OCI-LY7 (cell line): ENCODE measurements at regions not wholly inside any gene's neighbourhood (a gene's known extent, or its start where the extent isn't known, plus 50 kb on each side); places are given as distances from the start of the nearest gene placed in this dataset.

Source experiments
- BruUV-seq: library from RNA; stranded (reverse); fragments of 400-500 nt; replicated peaks from 2 replicates; lab custom pipeline; 2021; lab: Mats Ljungman, UMichigan
- CTCF ChIA-PET: fragments of 300-600 bp; sonication (Branson Sonifier 250); formaldehyde crosslinking; loops from one replicate; lab custom pipeline; 2022; ENCODE audit warnings: antibody characterized with exemption; ENCODE audit not compliant: unreplicated experiment; lab: Charles Lee
- POLR2A ChIA-PET: fragments of 300-600 bp; sonication (Branson Sonifier 250); formaldehyde crosslinking; loops from one replicate; lab custom pipeline; 2022; ENCODE audit warnings: antibody characterized with exemption; lab: Charles Lee
- DNase-seq: peaks from one replicate; pipeline ENCODE4 v3.0.0-alpha.2; 2015; ENCODE audit warnings: low spot score
- H2AFZ ChIP-seq: fragments of 200-600 bp; sonication (generic), shearing (Covaris generic); 2 replicates; pipeline ENCODE4 v1.6.1; 2014; ENCODE audit warnings: mild to moderate bottlenecking, antibody characterized with exemption, low read length, moderate library complexity
- H3K27ac ChIP-seq: fragments of 200-600 bp; sonication (generic); 2 replicates; pipeline ENCODE4 v1.5.1; 2014; ENCODE audit warnings: mixed run types, low read depth, mild to moderate bottlenecking, moderate library complexity, low read length, inconsistent platforms; ENCODE audit not compliant: poor library complexity, severe bottlenecking
- H3K36me3 ChIP-seq: fragments of 200-600 bp; sonication (generic); 2 replicates; pipeline ENCODE4 v1.6.1; 2014; ENCODE audit warnings: mild to moderate bottlenecking, antibody characterized with exemption, low read length, moderate library complexity, mixed read lengths; ENCODE audit not compliant: insufficient read depth
- H3K4me1 ChIP-seq: fragments of 200-600 bp; sonication (generic); 2 replicates; pipeline ENCODE4 v1.5.1; 2014; ENCODE audit warnings: mild to moderate bottlenecking, low read length; ENCODE audit not compliant: insufficient read depth, poor library complexity, severe bottlenecking
- H3K4me2 ChIP-seq: fragments of 200-600 bp; sonication (generic); 2 replicates; pipeline ENCODE4 v1.6.1; 2014; ENCODE audit warnings: mild to moderate bottlenecking, low read length
- H3K4me3 ChIP-seq: fragments of 200-600 bp; sonication (generic); 2 replicates; pipeline ENCODE4 v1.5.1; 2014; ENCODE audit warnings: mild to moderate bottlenecking, low read depth, low read length; ENCODE audit not compliant: poor library complexity, severe bottlenecking
- H3K79me2 ChIP-seq: fragments of 200-600 bp; sonication (generic); 2 replicates; pipeline ENCODE4 v1.6.1; 2016; ENCODE audit warnings: low read depth, mild to moderate bottlenecking, low read length, moderate library complexity, mixed read lengths; ENCODE audit not compliant: insufficient read depth
- H3K9me2 ChIP-seq: fragments of 200-600 bp; sonication (generic); 2 replicates; pipeline ENCODE4 v1.6.1; 2016; ENCODE audit warnings: mild to moderate bottlenecking, low read length, mixed read lengths; ENCODE audit not compliant: insufficient read depth
- H3K9me3 ChIP-seq: fragments of 200-600 bp; sonication (generic); 2 replicates; pipeline ENCODE4 v1.6.1; 2014; ENCODE audit warnings: mild to moderate bottlenecking, mixed run types, low read length, mixed read lengths
- H4K20me1 ChIP-seq: fragments of 200-600 bp; sonication (generic); 2 replicates; pipeline ENCODE4 v1.6.1; 2014; ENCODE audit warnings: mild to moderate bottlenecking, antibody characterized with exemption, low read length, moderate library complexity, mixed read lengths; ENCODE audit not compliant: insufficient read depth
- CTCF ChIP-seq: fragments of 200-600 bp; sonication (generic); conservative IDR thresholded peaks from 2 replicates; pipeline ENCODE4 v1.5.1; 2014; ENCODE audit warnings: mild to moderate bottlenecking, antibody characterized with exemption, low read length, moderate library complexity, mixed read lengths
- EZH2phosphoT487 ChIP-seq: fragments of 200-600 bp; sonication (generic); IDR thresholded peaks from 2 replicates; pipeline ENCODE4 v1.6.1; 2018; ENCODE audit warnings: low read depth, borderline replicate concordance, mild to moderate bottlenecking, mixed run types, antibody characterized with exemption, low read length, moderate library complexity, mixed read lengths
- intact Hi-C: fragments of 100-400 bp; cut with micrococcal nuclease; formaldehyde crosslinking; loops from one replicate; pipeline ENCODE4 v1.10.0; 2022; ENCODE audit not compliant: unreplicated experiment

- CTCF ChIA-PET = no interaction called here
- H4K20me1 ChIP-seq = no peaks in the 10 kb centered on the region
- no peak overlapping the region for H3K27ac ChIP-seq
- BruUV-seq = no TSS peak
- H3K79me2 ChIP-seq = no peaks in the 10 kb centered on the region
- H3K9me3 ChIP-seq = no peaks in the 10 kb centered on the region
- POLR2A ChIA-PET = no interaction called here
- no peaks in the 10 kb centered on the region for H3K36me3 ChIP-seq
- H3K9me2 ChIP-seq = no peaks in the 10 kb centered on the region
- no peaks in the 10 kb centered on the region for H3K4me1 ChIP-seq
- no peak overlapping the region for H3K4me3 ChIP-seq
- intact Hi-C loops = no loop called here
- no peak overlapping the region for H3K4me2 ChIP-seq
- TF ChIP-seq EZH2phosphoT487 (no peak), CTCF (no peak)
- no peak for DNase-seq
- H2AFZ ChIP-seq = no peak overlapping the region
Observed at GRCh38 chr5:85843535-85843934, 774.2 kb upstream of the COX7C start.

GRCh38 chr5:85849411-85849810 is 768.3 kb upstream of the COX7C start:
- Histone ChIP-seq H4K20me1 (no peaks in the 10 kb centered on the region), H3K4me1 (no peaks in the 10 kb centered on the region), H3K9me3 (no peaks in the 10 kb centered on the region), H2AFZ (no peak overlapping the region), H3K4me3 (no peak overlapping the region), H3K4me2 (no peak overlapping the region), H3K27ac (no peak overlapping the region), H3K79me2 (no peaks in the 10 kb centered on the region), H3K36me3 (no peaks in the 10 kb centered on the region), H3K9me2 (no peaks in the 10 kb centered on the region)
- intact Hi-C loops = no loop called here
- no peak for DNase-seq
- no TSS peak for BruUV-seq
- TF ChIP-seq EZH2phosphoT487 = no peak
- no peak for TF ChIP-seq CTCF
- ChIA-PET POLR2A (interaction anchor here (0.6 kb wide), 1 partner anchor 151 kb away, joined by 3 read pairs; no protein-coding TSS in a partner anchor), CTCF (no interaction called here)

GRCh38 chr5:85865296-85865695 is 752.4 kb upstream of the COX7C start:
- POLR2A ChIA-PET = interaction anchor here (0.6 kb wide), 1 partner anchor 49 kb away, joined by 3 read pairs; no protein-coding TSS in a partner anchor

More at GRCh38 chr5:85865296-85865695, 752.4 kb upstream of the COX7C start:
- H3K36me3 ChIP-seq = no peaks in the 10 kb centered on the region
- no peak overlapping the region for H3K4me2 ChIP-seq
- H3K4me3 ChIP-seq = no peak overlapping the region
- no peaks in the 10 kb centered on the region for H3K9me2 ChIP-seq
- no peaks in the 10 kb centered on the region for H4K20me1 ChIP-seq
- CTCF ChIA-PET = no interaction called here
- no peaks in the 10 kb centered on the region for H3K79me2 ChIP-seq
- intact Hi-C loops = no loop called here
- no peak for TF ChIP-seq EZH2phosphoT487
- TF ChIP-seq CTCF = no peak
- no peaks in the 10 kb centered on the region for H3K4me1 ChIP-seq
- no peaks in the 10 kb centered on the region for H3K9me3 ChIP-seq
- H2AFZ ChIP-seq = no peak overlapping the region
- H3K27ac ChIP-seq = no peak overlapping the region
- no TSS peak for BruUV-seq
- DNase-seq = no peak
